AG09309 (cell line): ENCODE measurements at regions not wholly inside any gene's neighbourhood (a gene's known extent, or its start where the extent isn't known, plus 50 kb on each side); places are given as distances from the start of the nearest gene placed in this dataset.

Experiments
- DNase-seq: peaks from one replicate; pipeline ENCODE4 v3.0.0-alpha.2; 2010; ENCODE audit warnings: low read depth
- H3K4me3 ChIP-seq: 2 replicates; pipeline ENCODE4 v1.5.1; 2011; ENCODE audit warnings: mild to moderate bottlenecking, low read depth, low read length, moderate library complexity; ENCODE audit not compliant: control insufficient read depth
- CTCF ChIP-seq: IDR thresholded peaks from 2 replicates; pipeline ENCODE4 v1.5.1; 2011; ENCODE audit warnings: mild to moderate bottlenecking, low read depth, low read length, inconsistent platforms; ENCODE audit not compliant: insufficient read depth, control insufficient read depth; ENCODE audit errors: missing control alignments

- H3K4me3 ChIP-seq: no peak overlapping the region
- TF ChIP-seq CTCF: peak; percentile 40
- DNase-seq: no peak
These were observed 104.7 kb upstream of the FREM2 start for GRCh38 chr13:38582133-38582532.

DNA sequence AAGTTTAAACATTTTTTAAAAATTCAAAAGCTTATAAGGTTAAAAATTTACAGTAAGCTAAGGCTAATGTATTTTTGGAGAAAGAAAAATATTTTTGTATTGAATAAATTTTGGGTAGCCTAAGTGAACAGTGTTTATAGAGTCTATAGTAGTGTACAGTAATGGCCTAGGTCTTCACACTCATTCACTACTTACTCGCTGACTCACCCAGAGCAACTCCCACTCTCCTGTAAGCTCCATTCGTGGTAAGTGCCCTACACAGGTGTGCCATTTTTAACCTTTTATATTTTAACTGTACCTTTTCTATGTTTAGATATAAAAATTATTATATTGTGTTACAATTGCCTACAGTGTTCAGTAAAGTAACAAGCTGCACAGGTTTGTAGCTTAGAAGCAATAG, 96.6 kb upstream of the FREM2 start:
- TF ChIP-seq CTCF: no peak
- no peak overlapping the region for H3K4me3 ChIP-seq
- DNase-seq: no peak

GRCh38 chr13:38590796-38591507, 95.9 kb upstream of the FREM2 start:
- no peak overlapping the region for H3K4me3 ChIP-seq
- DNase-seq: no peak
- TF ChIP-seq CTCF: no peak

- TF ChIP-seq CTCF: no peak
- H3K4me3 ChIP-seq: no peak overlapping the region
- no peak for DNase-seq
These were observed 84.6 kb upstream of the FREM2 start for GRCh38 chr13:38602266-38602665.

GRCh38 chr13:38606699-38607535, 80.0 kb upstream of the FREM2 start:
- DNase-seq: no peak
- TF ChIP-seq CTCF: no peak
- H3K4me3 ChIP-seq: no peak overlapping the region

DNA sequence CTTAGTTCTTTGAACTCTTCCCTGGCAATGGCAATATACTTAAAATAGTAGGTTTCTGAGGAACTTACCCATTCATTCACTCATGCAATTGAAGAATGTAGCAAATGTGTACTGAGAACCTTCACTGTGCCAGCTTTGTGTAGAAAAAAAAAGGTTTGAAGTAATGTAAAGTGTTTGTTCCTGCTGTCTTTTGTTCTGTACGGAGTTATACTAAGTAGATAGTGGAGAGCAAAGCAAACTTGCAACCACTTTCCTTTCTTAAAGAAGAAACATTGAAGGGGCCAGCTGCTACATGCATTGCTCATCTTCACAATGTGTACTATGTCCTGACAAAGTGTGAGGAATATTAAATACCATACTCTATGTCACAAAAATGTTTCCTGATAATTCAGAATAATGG, 68.9 kb upstream of the FREM2 start:
- TF ChIP-seq CTCF: no peak
- no peak for DNase-seq
- no peak overlapping the region for H3K4me3 ChIP-seq
